ENCODE measurements at regions not wholly inside any gene's neighbourhood (a gene's known extent, or its start where the extent isn't known, plus 50 kb on each side); places are given as distances from the start of the nearest gene placed in this dataset.
"Not testable (repeated sequence)": the region's sequence is repeated elsewhere in the genome, so short reads cannot be mapped to it uniquely, and the experiment has no call there.

- ATAC-seq, result no peak
- H3K4me3 ChIP-seq, result no peak overlapping the region
- intact Hi-C loops (cut with DNase I), result no loop called here
Measured at GRCh38 chrX:56368962-56369361, 136.8 kb downstream of the KLF8 start.

GRCh38 chrX:56379984-56380780 is 148.0 kb downstream of the KLF8 start:
- peak in 1 of 5 donors; percentile 35 for DNase-seq
- H3K9me3 ChIP-seq; intact Hi-C loops (cut with DNase I); H3K27me3 ChIP-seq; H3K36me3 ChIP-seq; H3K4me1 ChIP-seq; H3K4me3 ChIP-seq; H3K27ac ChIP-seq; ATAC-seq: not testable (repeated sequence)
- 92 to 96% (median 95%) methylated on average over 28 to 40 of the region's 41 CpGs for WGBS, 4 donors

More at GRCh38 chrX:56368962-56369361, 136.8 kb downstream of the KLF8 start:
- WGBS, 4 donors, result 39 to 81% (median 53%) methylated on average over 1 of the region's 1 CpG
- peaks cover 0 to 3% (median 0%) of the 10 kb centered on the region in 12 donors for H3K9me3 ChIP-seq
- DNase-seq, result no peak
- no peaks in the 10 kb centered on the region for H3K36me3 ChIP-seq
- no peak for TF ChIP-seq POLR2A (IDR thresholded peaks at IDR 0.05)
- no peak for TF ChIP-seq CTCF (IDR thresholded peaks at IDR 0.05)
- H3K4me1 ChIP-seq, result no peaks in the 10 kb centered on the region
- no peaks in the 10 kb centered on the region for H3K27me3 ChIP-seq
- H3K27ac ChIP-seq, result no peak overlapping the region

- ATAC-seq (no peak), DNase-seq (no peak)
- no peak overlapping the region for H3K4me3 ChIP-seq
- no peaks in the 10 kb centered on the region for H3K9me3 ChIP-seq
- 36 to 48% (median 44%) methylated on average over 3 of the region's 3 CpGs for WGBS, 4 donors
- no peak overlapping the region for H3K27ac ChIP-seq
- intact Hi-C loops (cut with DNase I), result no loop called here
- peaks cover 0 to 6% (median 0%) of the 10 kb centered on the region in 9 donors for H3K27me3 ChIP-seq
- H3K4me1 ChIP-seq, result no peaks in the 10 kb centered on the region
- H3K36me3 ChIP-seq, result no peaks in the 10 kb centered on the region
- TF ChIP-seq CTCF (IDR thresholded peaks at IDR 0.05) (no peak), POLR2A (IDR thresholded peaks at IDR 0.05) (no peak)
Measured at GRCh38 chrX:56382278-56382677, 150.1 kb downstream of the KLF8 start.

- Histone ChIP-seq H3K9me3 (no peaks in the 10 kb centered on the region), H3K27ac (no peak overlapping the region), H3K4me3 (no peak overlapping the region), H3K36me3 (no peaks in the 10 kb centered on the region), H3K27me3 (peaks cover 0 to 6% (median 0%) of the 10 kb centered on the region in 9 donors), H3K4me1 (no peaks in the 10 kb centered on the region)
- intact Hi-C loops (cut with DNase I), result no loop called here
- ATAC-seq (no peak), DNase-seq (no peak)
- WGBS, 4 donors, result 53 to 84% (median 64%) methylated on average over 1 of the region's 1 CpG
- TF ChIP-seq POLR2A (IDR thresholded peaks at IDR 0.05), result no peak
- no peak for TF ChIP-seq CTCF (IDR thresholded peaks at IDR 0.05)
Measured at GRCh38 chrX:56385336-56385735, 153.2 kb downstream of the KLF8 start.

GRCh38 chrX:56385960-56386359 is 153.8 kb downstream of the KLF8 start:
- 32 to 48% (median 43%) methylated on average over 1 of the region's 1 CpG for WGBS, 4 donors
- Histone ChIP-seq H3K27me3 (peaks cover 0 to 6% (median 0%) of the 10 kb centered on the region in 9 donors), H3K4me1 (no peaks in the 10 kb centered on the region), H3K4me3 (no peak overlapping the region), H3K36me3 (no peaks in the 10 kb centered on the region), H3K27ac (no peak overlapping the region), H3K9me3 (no peaks in the 10 kb centered on the region)
- TF ChIP-seq POLR2A (IDR thresholded peaks at IDR 0.05) (no peak), CTCF (IDR thresholded peaks at IDR 0.05) (no peak)
- DNase-seq, result no peak
- ATAC-seq, result no peak
- intact Hi-C loops (cut with DNase I), result no loop called here

All from heart left ventricle (tissue), 16 donors.